NCI-H460 (cell line): ENCODE measurements at regions not wholly inside any gene's neighbourhood (a gene's known extent, or its start where the extent isn't known, plus 50 kb on each side); places are given as distances from the start of the nearest gene placed in this dataset.
A peak's percentile ranks its signal among the peaks of the same experiment; 100 is the strongest.

Experiments
- DNase-seq: peaks from one replicate; pipeline ENCODE4 v3.0.0-alpha.2; 2016; ENCODE audit warnings: low read depth; ENCODE audit errors: extremely low read depth

- DNase-seq = no peak
These were observed 451.0 kb upstream of the ZFP42 start for GRCh38 chr4:187544461-187545053.

DNA sequence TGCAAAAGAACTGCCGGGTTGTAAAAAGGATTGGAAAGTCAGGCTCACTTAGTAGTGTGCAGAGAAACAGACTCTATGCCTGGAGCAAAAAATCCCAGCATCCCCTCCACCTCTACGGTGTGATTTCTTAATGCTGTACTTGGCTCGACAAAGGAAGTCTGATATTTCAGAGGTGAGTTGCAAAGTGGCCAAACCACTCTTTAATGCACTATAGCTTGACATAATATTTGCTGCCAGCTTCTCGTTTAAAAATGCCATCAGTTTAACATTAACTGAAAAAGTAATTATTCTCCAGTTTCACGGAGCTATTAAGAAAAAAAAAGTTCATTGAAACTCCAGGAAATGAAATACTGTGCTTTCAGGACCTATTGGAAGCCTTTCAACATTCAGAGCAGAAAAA, 448.3 kb upstream of the ZFP42 start:
- no peak for DNase-seq

DNA sequence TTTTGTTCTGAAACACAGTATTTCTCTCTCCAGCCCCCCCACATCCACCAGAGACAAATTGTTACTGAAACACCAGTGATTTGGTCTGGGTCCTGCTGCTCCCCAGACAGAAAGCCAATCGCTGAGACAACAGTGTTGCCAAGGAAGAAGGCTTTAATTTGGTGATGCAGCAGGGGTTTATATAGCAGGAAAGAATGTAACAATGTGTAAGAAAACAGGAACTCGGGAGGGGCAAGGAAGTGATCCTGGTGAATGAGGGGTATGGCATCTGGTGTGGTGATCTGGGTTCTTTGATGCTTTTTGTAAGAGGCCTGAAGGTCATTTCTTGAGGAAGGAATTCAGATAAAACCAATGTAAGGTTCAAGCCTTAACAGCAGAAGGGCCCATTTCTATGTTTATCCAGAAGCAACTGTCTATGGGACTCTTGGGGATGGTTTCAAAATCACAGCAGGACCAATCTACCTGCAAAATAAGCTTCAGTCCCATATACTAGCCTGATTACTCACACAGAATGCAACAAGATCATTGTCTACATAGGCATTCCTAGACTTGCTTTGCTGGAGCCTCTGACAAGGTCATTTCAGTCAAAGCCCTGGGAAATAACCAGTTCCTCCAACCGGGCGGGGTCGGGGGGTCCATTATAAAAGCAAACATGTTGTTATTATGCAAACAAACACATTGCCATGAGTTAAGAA, 445.2 kb upstream of the ZFP42 start:
- DNase-seq = no peak

GRCh38 chr4:187552781-187553180, 442.8 kb upstream of the ZFP42 start:
- no peak for DNase-seq

GRCh38 chr4:187555174-187555573, 440.4 kb upstream of the ZFP42 start:
- DNase-seq = no peak

- DNase-seq = no peak
These were observed 437.2 kb upstream of the ZFP42 start for GRCh38 chr4:187558391-187558790.

DNA sequence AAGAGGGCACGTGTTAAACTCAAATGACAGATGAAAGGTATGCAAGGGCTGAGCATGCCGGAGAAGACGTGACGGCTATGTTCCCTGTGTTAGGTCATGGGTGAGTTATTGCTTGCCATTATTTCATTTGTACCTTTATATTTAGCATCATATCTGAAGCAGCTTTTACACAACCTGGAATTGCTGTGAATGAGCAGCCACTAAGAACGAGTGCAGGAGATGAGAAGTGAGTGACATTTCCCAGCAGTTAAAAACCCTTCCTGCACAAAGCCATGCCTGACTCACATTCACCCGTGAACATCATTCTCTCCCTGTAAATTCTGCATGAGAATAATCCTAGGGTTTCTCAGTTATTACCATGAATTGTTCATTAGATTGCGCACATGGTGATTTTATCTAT, 433.2 kb upstream of the ZFP42 start:
- no peak for DNase-seq

DNA sequence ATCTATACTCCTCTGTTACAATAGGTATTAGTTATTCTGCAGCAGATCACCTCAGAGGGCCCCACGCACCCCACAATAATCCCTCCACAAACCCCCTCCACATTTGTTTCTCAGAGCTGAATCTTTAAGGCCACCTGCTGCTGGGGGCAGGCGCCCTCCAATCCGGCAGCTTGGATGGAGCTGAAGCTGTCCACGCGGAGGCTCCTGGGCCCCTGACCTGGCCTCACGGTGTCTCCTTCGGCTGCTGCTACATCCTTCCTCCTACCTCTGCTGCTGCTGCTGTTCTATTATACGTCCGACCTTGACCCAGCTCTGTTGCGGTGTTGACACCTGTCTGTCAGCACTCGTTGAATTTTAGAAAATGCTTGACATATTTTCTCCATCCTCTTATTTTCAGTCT, 430.2 kb upstream of the ZFP42 start:
- DNase-seq = no peak

- DNase-seq = no peak
These were observed 425.7 kb upstream of the ZFP42 start for GRCh38 chr4:187569871-187570270.

DNA sequence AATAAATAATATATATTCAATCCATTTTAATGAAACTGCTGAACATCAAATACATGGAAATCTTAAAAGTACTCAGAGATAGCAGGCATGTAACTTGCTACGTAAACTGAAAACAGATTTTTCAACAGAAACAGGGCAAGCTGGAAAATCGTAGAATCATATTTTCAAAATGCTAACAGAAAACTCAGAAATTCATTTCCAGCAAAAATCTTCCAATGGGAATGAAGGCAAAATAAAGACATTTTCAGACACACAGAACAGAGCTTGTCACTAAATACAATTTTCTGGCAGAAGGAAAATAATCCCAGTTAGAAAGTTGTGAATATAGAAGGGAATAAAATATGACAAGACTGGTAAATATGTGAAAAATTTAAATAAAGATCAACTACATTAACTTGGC, 419.9 kb upstream of the ZFP42 start:
- no peak for DNase-seq

- no peak for DNase-seq
These were observed 418.8 kb upstream of the ZFP42 start for GRCh38 chr4:187576751-187577150.

DNA sequence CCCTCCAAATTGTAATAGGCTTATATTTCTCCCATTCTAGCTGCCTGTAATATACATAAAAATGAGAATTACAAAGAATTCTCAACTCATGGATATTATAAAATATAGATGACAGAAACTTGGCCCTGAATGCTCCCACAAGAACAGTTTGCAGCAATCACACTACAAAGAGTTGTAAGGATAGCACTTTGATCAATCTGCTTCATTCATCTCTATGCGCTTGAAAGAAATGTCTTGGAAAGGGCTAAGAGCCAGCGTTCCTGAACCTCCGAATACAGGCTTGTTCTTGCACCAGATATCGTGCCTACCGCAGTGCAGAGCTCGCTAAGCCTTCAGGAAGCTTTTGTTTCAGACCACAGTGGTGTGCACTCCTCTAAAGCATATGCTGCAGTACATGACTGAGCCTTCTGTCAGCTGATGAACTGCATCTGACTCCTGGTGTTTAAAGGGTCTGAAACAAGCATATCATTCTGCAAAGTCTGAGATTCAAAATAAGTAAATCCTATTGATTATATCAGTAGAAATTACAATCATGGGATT, 417.6 kb upstream of the ZFP42 start:
- no peak for DNase-seq

- no peak for DNase-seq
These were observed 408.7 kb upstream of the ZFP42 start for GRCh38 chr4:187586892-187587291.

DNA sequence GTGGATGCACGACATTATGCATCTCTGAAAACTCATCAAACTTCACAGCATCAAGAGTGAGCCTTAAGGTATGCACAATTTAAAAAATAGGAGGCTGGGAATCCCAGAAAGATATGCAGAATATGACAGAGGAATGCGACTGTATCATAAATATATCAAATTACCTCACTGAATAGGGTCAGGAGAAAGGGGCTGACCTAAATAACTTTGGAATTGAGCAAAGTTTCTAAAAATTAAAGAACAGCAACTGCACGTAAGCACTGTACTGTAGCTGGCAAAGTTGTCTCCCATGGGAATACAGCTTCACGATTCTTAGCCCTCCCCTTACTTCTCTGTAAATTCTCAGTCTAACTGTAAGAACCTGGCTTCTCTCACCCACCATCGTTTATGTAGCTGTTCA, 397.4 kb upstream of the ZFP42 start:
- DNase-seq = no peak

DNA sequence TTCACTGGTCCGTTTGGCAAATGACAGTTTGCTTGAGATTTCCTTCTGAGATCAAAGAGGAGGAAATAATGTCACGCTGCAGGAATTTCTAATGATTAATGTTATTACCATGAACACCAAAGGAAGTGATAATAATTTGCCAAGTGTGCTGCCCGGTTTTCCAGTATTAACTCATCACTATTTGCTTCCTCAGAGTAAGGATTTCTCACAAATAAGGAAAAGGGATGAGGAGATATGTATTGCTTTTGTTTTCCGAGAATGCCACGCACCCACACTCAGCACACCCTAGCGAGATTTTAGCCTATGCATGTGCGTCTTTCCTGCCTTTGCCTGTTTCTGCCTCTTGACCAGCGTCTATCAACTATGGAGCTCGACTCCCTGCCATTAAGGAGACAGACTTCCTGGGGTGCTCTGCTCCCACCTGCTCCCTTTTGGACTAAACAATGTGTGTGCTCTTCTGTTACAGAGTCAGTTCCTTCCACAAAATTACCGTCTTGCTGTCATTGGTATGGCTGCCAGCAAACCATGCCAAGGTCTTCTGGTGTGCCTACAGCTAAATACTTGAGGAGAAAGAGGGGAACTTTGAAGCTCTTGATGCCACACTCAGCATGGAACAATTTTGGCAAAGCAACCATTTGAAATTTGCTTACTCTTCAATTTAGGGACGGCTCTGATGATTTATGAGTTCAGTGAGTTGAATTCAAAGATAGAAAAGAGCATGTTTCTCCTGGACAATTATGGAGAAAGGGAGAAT, 393.1 kb upstream of the ZFP42 start:
- DNase-seq = no peak

GRCh38 chr4:187603093-187604025, 392.2 kb upstream of the ZFP42 start:
- DNase-seq = no peak

- DNase-seq = no peak
These were observed 390.6 kb upstream of the ZFP42 start for GRCh38 chr4:187604984-187605383.

GRCh38 chr4:187606581-187606980, 389.0 kb upstream of the ZFP42 start:
- peak; percentile 50 for DNase-seq

DNA sequence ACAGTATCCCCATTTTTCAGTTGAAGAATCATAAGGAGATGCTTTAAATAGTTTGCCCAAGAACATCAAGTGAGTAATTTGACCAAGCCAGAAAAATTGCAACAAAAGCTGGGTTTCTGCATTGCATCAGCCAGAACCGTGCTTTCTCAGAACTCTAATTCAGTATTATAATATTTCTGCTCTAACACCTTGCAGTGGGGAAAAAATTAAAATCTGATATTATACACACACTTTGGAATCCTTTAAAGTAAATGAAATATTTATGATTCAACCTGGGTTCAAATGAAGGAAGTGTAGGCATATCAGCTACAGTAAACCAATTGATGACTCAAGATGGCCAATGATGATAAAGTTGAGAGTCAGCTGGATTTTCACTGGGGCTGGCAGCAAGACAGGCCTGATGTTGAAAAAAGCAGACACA, 387.6 kb upstream of the ZFP42 start:
- no peak for DNase-seq

- DNase-seq = no peak
These were observed 383.3 kb upstream of the ZFP42 start for GRCh38 chr4:187612301-187612700.
